ENCODE measurements at regions not wholly inside any gene's neighbourhood (a gene's known extent, or its start where the extent isn't known, plus 50 kb on each side); places are given as distances from the start of the nearest gene placed in this dataset.

- Histone ChIP-seq H3K9me3 (no peaks in the 10 kb centered on the region), H3K36me3 (no peaks in the 10 kb centered on the region), H3K27ac (replicated peaks in 1 of 4) (no peak overlapping the region), H3K27me3 (no peaks in the 10 kb centered on the region), H3K4me3 (no peak overlapping the region), H3K4me1 (no peaks in the 10 kb centered on the region)
- whole genome bisulfite sequencing: 57% methylated on average over 4 of the region's 4 CpGs
- no peak for TF ChIP-seq EP300 (IDR thresholded peaks at IDR 0.05)
- TF ChIP-seq POLR2A (IDR thresholded peaks at IDR 0.05; ENCODE audit: low read depth): no peak
- TF ChIP-seq, protein P1, sequence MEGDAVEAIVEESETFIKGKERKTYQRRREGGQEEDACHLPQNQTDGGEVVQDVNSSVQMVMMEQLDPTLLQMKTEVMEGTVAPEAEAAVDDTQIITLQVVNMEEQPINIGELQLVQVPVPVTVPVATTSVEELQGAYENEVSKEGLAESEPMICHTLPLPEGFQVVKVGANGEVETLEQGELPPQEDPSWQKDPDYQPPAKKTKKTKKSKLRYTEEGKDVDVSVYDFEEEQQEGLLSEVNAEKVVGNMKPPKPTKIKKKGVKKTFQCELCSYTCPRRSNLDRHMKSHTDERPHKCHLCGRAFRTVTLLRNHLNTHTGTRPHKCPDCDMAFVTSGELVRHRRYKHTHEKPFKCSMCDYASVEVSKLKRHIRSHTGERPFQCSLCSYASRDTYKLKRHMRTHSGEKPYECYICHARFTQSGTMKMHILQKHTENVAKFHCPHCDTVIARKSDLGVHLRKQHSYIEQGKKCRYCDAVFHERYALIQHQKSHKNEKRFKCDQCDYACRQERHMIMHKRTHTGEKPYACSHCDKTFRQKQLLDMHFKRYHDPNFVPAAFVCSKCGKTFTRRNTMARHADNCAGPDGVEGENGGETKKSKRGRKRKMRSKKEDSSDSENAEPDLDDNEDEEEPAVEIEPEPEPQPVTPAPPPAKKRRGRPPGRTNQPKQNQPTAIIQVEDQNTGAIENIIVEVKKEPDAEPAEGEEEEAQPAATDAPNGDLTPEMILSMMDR (IDR thresholded peaks at IDR 0.05): no peak
- no peak for TF ChIP-seq POLR2AphosphoS5 (IDR thresholded peaks at IDR 0.05)
- intact Hi-C loops (cut with DNase I): no loop called here
- no peak for DNase-seq (ENCODE audit: extremely low spot score)
Measured at GRCh38 chr9:23538461-23539003, 287.5 kb downstream of the ELAVL2 start.

DNA sequence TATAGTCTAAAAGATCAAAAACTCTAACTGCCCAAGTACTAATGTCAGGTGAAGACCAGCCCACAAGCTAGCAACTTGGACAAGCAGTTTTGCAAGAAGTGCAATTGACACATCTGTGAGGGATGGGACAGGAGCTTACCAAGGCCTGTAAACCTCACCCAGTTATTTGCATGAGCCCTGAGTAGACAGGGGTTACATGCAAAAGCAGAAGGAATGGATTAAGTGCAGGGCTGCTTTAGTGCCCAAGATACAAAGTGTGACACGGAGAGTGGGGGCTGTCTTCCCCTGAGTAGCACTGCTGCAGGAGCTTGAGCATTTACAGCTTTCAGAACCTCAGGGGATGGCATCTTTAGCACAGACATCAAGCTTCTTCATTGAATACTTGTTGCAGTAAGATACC, 286.7 kb downstream of the ELAVL2 start:
- no peaks in the 10 kb centered on the region for H3K9me3 ChIP-seq
- TF ChIP-seq POLR2A (IDR thresholded peaks at IDR 0.05; ENCODE audit: low read depth): no peak
- TF ChIP-seq POLR2AphosphoS5 (IDR thresholded peaks at IDR 0.05): no peak
- TF ChIP-seq EP300 (IDR thresholded peaks at IDR 0.05): no peak
- TF ChIP-seq, protein P1 (IDR thresholded peaks at IDR 0.05): no peak

DNA sequence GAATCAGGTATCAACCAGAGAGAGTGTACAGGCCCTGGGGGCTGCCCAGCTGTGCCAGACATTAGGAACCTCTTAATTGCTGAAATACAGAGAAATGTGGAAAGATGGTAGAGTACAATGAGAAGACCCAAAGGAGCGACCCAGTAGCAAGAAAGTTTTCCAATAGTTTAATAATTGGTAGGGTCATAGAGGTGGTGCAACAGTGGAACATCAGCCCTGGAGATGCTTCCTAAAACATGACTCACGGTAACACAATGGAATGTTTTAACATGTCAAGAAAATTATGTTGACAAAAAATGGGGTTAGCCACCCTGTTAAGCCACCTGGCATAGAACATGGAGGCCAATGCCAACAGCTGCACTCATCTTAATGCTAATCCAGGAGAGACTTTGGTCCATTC, 284.1 kb downstream of the ELAVL2 start:
- no peak overlapping the region for H3K4me3 ChIP-seq
- no peaks in the 10 kb centered on the region for H3K4me1 ChIP-seq
- no peaks in the 10 kb centered on the region for H3K27me3 ChIP-seq
- intact Hi-C loops (cut with DNase I): no loop called here
- no peak overlapping the region for H3K27ac ChIP-seq (replicated peaks in 1 of 4)
- no peak for DNase-seq (ENCODE audit: extremely low spot score)
- TF ChIP-seq, protein P1 (IDR thresholded peaks at IDR 0.05): no peak
- no peak for TF ChIP-seq POLR2A (IDR thresholded peaks at IDR 0.05; ENCODE audit: low read depth)
- TF ChIP-seq EP300 (IDR thresholded peaks at IDR 0.05): no peak
- no peak for TF ChIP-seq POLR2AphosphoS5 (IDR thresholded peaks at IDR 0.05)
- WGBS: 87% methylated on average over 2 of the region's 2 CpGs
- no peaks in the 10 kb centered on the region for H3K36me3 ChIP-seq
- no peaks in the 10 kb centered on the region for H3K9me3 ChIP-seq

More for the DNA sequence above, 286.7 kb downstream of the ELAVL2 start:
- no peak overlapping the region for H3K4me3 ChIP-seq
- H3K4me1 ChIP-seq: no peaks in the 10 kb centered on the region
- no peaks in the 10 kb centered on the region for H3K27me3 ChIP-seq
- WGBS: 100% methylated on average over 1 of the region's 1 CpG
- no peaks in the 10 kb centered on the region for H3K36me3 ChIP-seq
- intact Hi-C loops (cut with DNase I): no loop called here
- no peak overlapping the region for H3K27ac ChIP-seq (replicated peaks in 1 of 4)
- no peak for DNase-seq (ENCODE audit: extremely low spot score)

DNA sequence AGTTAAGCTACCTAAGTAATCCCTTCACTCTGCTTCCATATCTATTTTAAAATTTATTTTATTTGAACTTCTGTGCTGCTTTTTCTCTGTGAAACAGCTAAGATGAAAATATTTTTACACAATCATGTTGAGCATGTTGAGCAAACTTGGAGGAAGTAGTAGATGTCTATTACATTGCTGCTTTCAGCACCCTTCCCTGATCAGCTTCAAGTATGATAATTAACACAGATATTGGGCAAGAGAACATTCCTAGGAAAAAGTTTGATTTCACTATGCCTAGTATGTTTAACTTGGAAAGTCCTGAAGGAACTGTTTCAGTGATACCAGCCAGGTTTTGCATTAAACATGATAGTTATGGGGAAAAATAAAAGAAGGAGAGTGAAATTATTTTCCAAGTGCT, 283.6 kb downstream of the ELAVL2 start:
- no peak overlapping the region for H3K4me3 ChIP-seq
- no peak overlapping the region for H3K27ac ChIP-seq (replicated peaks in 1 of 4)
- DNase-seq (ENCODE audit: extremely low spot score): no peak
- no peaks in the 10 kb centered on the region for H3K9me3 ChIP-seq
- no peak for TF ChIP-seq EP300 (IDR thresholded peaks at IDR 0.05)
- TF ChIP-seq, protein P1 (IDR thresholded peaks at IDR 0.05): no peak
- no peak for TF ChIP-seq POLR2AphosphoS5 (IDR thresholded peaks at IDR 0.05)
- TF ChIP-seq POLR2A (IDR thresholded peaks at IDR 0.05; ENCODE audit: low read depth): no peak
- H3K27me3 ChIP-seq: no peaks in the 10 kb centered on the region
- H3K36me3 ChIP-seq: no peaks in the 10 kb centered on the region
- H3K4me1 ChIP-seq: no peaks in the 10 kb centered on the region
- intact Hi-C loops (cut with DNase I): no loop called here

DNA sequence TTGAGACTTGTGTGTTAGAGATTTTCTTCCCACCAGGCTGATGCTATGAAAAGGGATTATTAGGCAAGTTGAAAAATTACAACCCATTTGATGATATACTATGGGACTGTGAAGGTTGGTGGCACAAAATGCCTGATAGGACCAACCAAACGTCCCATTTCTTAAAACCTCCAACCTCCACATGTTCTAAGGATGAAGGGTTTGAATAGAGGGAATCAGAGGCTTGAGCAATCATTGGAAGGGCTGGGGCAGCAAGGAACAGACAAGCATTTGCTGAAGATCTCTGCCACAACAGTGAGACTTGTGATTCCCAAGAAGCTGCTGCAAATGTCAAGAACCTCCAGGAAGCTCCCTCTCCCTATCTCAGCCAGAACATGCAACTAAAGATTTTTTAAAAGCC, 283.1 kb downstream of the ELAVL2 start:
- no peak for DNase-seq (ENCODE audit: extremely low spot score)
- intact Hi-C loops (cut with DNase I): no loop called here
- H3K36me3 ChIP-seq: no peaks in the 10 kb centered on the region
- no peaks in the 10 kb centered on the region for H3K9me3 ChIP-seq
- H3K27me3 ChIP-seq: no peaks in the 10 kb centered on the region
- no peaks in the 10 kb centered on the region for H3K4me1 ChIP-seq
- 64% methylated on average over 1 of the region's 1 CpG for WGBS
- H3K27ac ChIP-seq (replicated peaks in 1 of 4): no peak overlapping the region
- H3K4me3 ChIP-seq: no peak overlapping the region
- TF ChIP-seq POLR2A (IDR thresholded peaks at IDR 0.05; ENCODE audit: low read depth): no peak
- TF ChIP-seq EP300 (IDR thresholded peaks at IDR 0.05): no peak
- TF ChIP-seq, protein P1 (IDR thresholded peaks at IDR 0.05): no peak
- TF ChIP-seq POLR2AphosphoS5 (IDR thresholded peaks at IDR 0.05): no peak

Measured in esophagus muscularis mucosa (tissue), 4 donors.